GM19455 (cell line): ENCODE measurements at regions not wholly inside any gene's neighbourhood (a gene's known extent, or its start where the extent isn't known, plus 50 kb on each side); places are given as distances from the start of the nearest gene placed in this dataset.

ENCODE experiments used
- ATAC-seq: cut with Tn5 transposase; IDR thresholded peaks from one replicate; pipeline ENCODE4 v1.9.1; 2021; ENCODE audit not compliant: unreplicated experiment

- ATAC-seq, result no peak
Measured at GRCh38 chr6:77181749-77182148, 281.5 kb downstream of the HTR1B start.

GRCh38 chr6:77180326-77180725 lies 283.0 kb downstream of the HTR1B start:
- no peak for ATAC-seq

- no peak for ATAC-seq
Measured at GRCh38 chr6:77178821-77179220, 284.5 kb downstream of the HTR1B start.

GRCh38 chr6:77177470-77177869 lies 285.8 kb downstream of the HTR1B start:
- ATAC-seq, result no peak

GRCh38 chr6:77173472-77174074 lies 289.7 kb downstream of the HTR1B start:
- no peak for ATAC-seq

- ATAC-seq, result no peak
Measured at GRCh38 chr6:77172578-77172977, 290.7 kb downstream of the HTR1B start.

- no peak for ATAC-seq
Measured at GRCh38 chr6:77159730-77160129, 303.6 kb downstream of the HTR1B start.

GRCh38 chr6:77151241-77151640 lies 312.1 kb downstream of the HTR1B start:
- no peak for ATAC-seq

- ATAC-seq, result no peak
Measured at GRCh38 chr6:77150736-77151135, 312.6 kb downstream of the HTR1B start.

GRCh38 chr6:77145244-77145643 lies 318.0 kb downstream of the HTR1B start:
- no peak for ATAC-seq

- no peak for ATAC-seq
Measured at GRCh38 chr6:77143659-77144447, 319.4 kb downstream of the HTR1B start.

GRCh38 chr6:77136086-77136485 lies 327.2 kb downstream of the HTR1B start:
- no peak for ATAC-seq

- ATAC-seq, result no peak
Measured at GRCh38 chr6:77133031-77133430, 330.3 kb downstream of the HTR1B start.

- ATAC-seq, result no peak
Measured at GRCh38 chr6:77131426-77131825, 331.9 kb downstream of the HTR1B start.

GRCh38 chr6:77124604-77125003 lies 338.7 kb downstream of the HTR1B start:
- ATAC-seq, result no peak

GRCh38 chr6:77123527-77123926 lies 339.8 kb downstream of the HTR1B start:
- no peak for ATAC-seq

GRCh38 chr6:77106992-77107391 lies 356.3 kb downstream of the HTR1B start:
- ATAC-seq, result no peak

GRCh38 chr6:77105091-77105490 lies 358.2 kb downstream of the HTR1B start:
- ATAC-seq, result no peak

- no peak for ATAC-seq
Measured at GRCh38 chr6:77097940-77098339, 365.4 kb downstream of the HTR1B start.

- no peak for ATAC-seq
Measured at GRCh38 chr6:77095936-77096627, 367.2 kb downstream of the HTR1B start.

- no peak for ATAC-seq
Measured at GRCh38 chr6:77094821-77095220, 368.5 kb downstream of the HTR1B start.

GRCh38 chr6:77092971-77093370 lies 370.3 kb downstream of the HTR1B start:
- no peak for ATAC-seq
